UCSD-AML1 (cell line): ENCODE measurements at regions not wholly inside any gene's neighbourhood (a gene's known extent, or its start where the extent isn't known, plus 50 kb on each side); places are given as distances from the start of the nearest gene placed in this dataset.
"Not testable (repeated sequence)": the region's sequence is repeated elsewhere in the genome, so short reads cannot be mapped to it uniquely, and the experiment has no call there.

Experiments used
- DNase-seq: peaks from one replicate; lab custom pipeline; 2025; ENCODE audit not compliant: unreplicated experiment; lab: John Stamatoyannopoulos, UW

- DNase-seq: no peak
Measured at GRCh38 chr10:121362026-121362425, 236.2 kb downstream of the FGFR2 start.

GRCh38 chr10:121365566-121365965, 232.7 kb downstream of the FGFR2 start:
- DNase-seq: no peak

GRCh38 chr10:121368347-121369025, 229.8 kb downstream of the FGFR2 start:
- no peak for DNase-seq

GRCh38 chr10:121369616-121370015, 228.6 kb downstream of the FGFR2 start:
- DNase-seq: no peak

- no peak for DNase-seq
Measured at GRCh38 chr10:121371836-121372235, 226.4 kb downstream of the FGFR2 start.

- no peak for DNase-seq
Measured at GRCh38 chr10:121373411-121373810, 224.8 kb downstream of the FGFR2 start.

GRCh38 chr10:121374121-121374520, 224.1 kb downstream of the FGFR2 start:
- no peak for DNase-seq

GRCh38 chr10:121375172-121375571, 223.1 kb downstream of the FGFR2 start:
- DNase-seq: no peak

GRCh38 chr10:121378251-121378801, 219.9 kb downstream of the FGFR2 start:
- DNase-seq: no peak

- no peak for DNase-seq
Measured at GRCh38 chr10:121379013-121379412, 219.2 kb downstream of the FGFR2 start.

- DNase-seq: no peak
Measured at GRCh38 chr10:121380211-121380610, 218.0 kb downstream of the FGFR2 start.

- not testable (repeated sequence) for DNase-seq
Measured at GRCh38 chr10:121382029-121382520, 216.2 kb downstream of the FGFR2 start.

GRCh38 chr10:121385136-121385535, 213.1 kb downstream of the FGFR2 start:
- DNase-seq: no peak

- no peak for DNase-seq
Measured at GRCh38 chr10:121392657-121393056, 205.6 kb downstream of the FGFR2 start.

- no peak for DNase-seq
Measured at GRCh38 chr10:121393522-121393921, 204.7 kb downstream of the FGFR2 start.

GRCh38 chr10:121400507-121400906, 197.7 kb downstream of the FGFR2 start:
- not testable (repeated sequence) for DNase-seq

- no peak for DNase-seq
Measured at GRCh38 chr10:121403527-121403926, 194.7 kb downstream of the FGFR2 start.

GRCh38 chr10:121404611-121405010, 193.6 kb downstream of the FGFR2 start:
- no peak for DNase-seq

GRCh38 chr10:121405096-121405495, 193.1 kb downstream of the FGFR2 start:
- DNase-seq: no peak

GRCh38 chr10:121405549-121405948, 192.7 kb downstream of the FGFR2 start:
- no peak for DNase-seq

GRCh38 chr10:121405953-121406352, 192.3 kb downstream of the FGFR2 start:
- no peak for DNase-seq

GRCh38 chr10:121406823-121407545, 191.3 kb downstream of the FGFR2 start:
- no peak for DNase-seq
